PC-3 (cell line): ENCODE measurements at regions not wholly inside any gene's neighbourhood (a gene's known extent, or its start where the extent isn't known, plus 50 kb on each side); places are given as distances from the start of the nearest gene placed in this dataset.

Experiments
- ATAC-seq: fragments of 200-7000 bp; cut with Tn5 transposase; 2 replicates; pipeline ENCODE4 v1.9.1; 2020; ENCODE audit warnings: mild to moderate bottlenecking, moderate library complexity
- BruUV-seq: library from RNA; stranded (reverse); fragments of 400-500 nt; replicated peaks from 2 replicates; lab custom pipeline; 2021; lab: Mats Ljungman, UMichigan
- CTCF ChIA-PET: fragments of 300-600 bp; sonication (Branson Sonifier 250); formaldehyde crosslinking; loops from one replicate; lab custom pipeline; 2022; ENCODE audit warnings: antibody characterized with exemption; lab: Charles Lee
- POLR2A ChIA-PET: fragments of 300-600 bp; sonication (Branson Sonifier 250); formaldehyde crosslinking; loops from one replicate; lab custom pipeline; 2022; ENCODE audit warnings: antibody characterized with exemption; ENCODE audit not compliant: unreplicated experiment; lab: Charles Lee
- DNase-seq: peaks from one replicate; pipeline ENCODE4 v3.0.0-alpha.2; 2015
- H2AFZ ChIP-seq: fragments of 300-600 bp; sonication (generic); 2 replicates; pipeline ENCODE4 v1.6.0; 2016; ENCODE audit warnings: antibody characterized with exemption, low read length
- H3F3A ChIP-seq: fragments of 300-600 bp; sonication (generic); one replicate; pipeline ENCODE4 v1.6.0; 2017; ENCODE audit warnings: antibody characterized with exemption, low read length, control low read depth, mild to moderate bottlenecking; ENCODE audit not compliant: unreplicated experiment
- H3K27ac ChIP-seq: fragments of 300-600 bp; sonication (generic); 2 replicates; pipeline ENCODE4 v1.5.1; 2016; ENCODE audit warnings: mild to moderate bottlenecking, low read length
- H3K27me3 ChIP-seq: fragments of 300-600 bp; sonication (generic); 2 replicates; pipeline ENCODE4 v1.6.1; 2016; ENCODE audit warnings: low read length, mixed read lengths
- H3K36me3 ChIP-seq: fragments of 300-600 bp; sonication (generic); 2 replicates; pipeline ENCODE4 v1.6.1; 2016; ENCODE audit warnings: low read depth, mixed run types, low read length, mixed read lengths
- H3K4me1 ChIP-seq: fragments of 300-600 bp; sonication (generic); 2 replicates; pipeline ENCODE4 v1.5.1; 2016; ENCODE audit warnings: low read length; ENCODE audit not compliant: insufficient read depth
- H3K4me2 ChIP-seq: fragments of 300-600 bp; sonication (generic); 2 replicates; pipeline ENCODE4 v1.6.0; 2016; ENCODE audit warnings: low read length
- H3K4me3 ChIP-seq: fragments of 300-600 bp; sonication (generic); 2 replicates; pipeline ENCODE4 v1.5.1; 2016; ENCODE audit warnings: mild to moderate bottlenecking, low read length, mixed read lengths
- H3K79me2 ChIP-seq: fragments of 300-600 bp; sonication (generic); 2 replicates; pipeline ENCODE4 v1.6.1; 2017; ENCODE audit warnings: low read length, mixed read lengths
- H3K9ac ChIP-seq: fragments of 300-600 bp; sonication (generic); 2 replicates; pipeline ENCODE4 v1.6.0; 2016; ENCODE audit warnings: mild to moderate bottlenecking, low read length
- H3K9me2 ChIP-seq: fragments of 300-600 bp; sonication (generic); replicated peaks from 2 replicates; pipeline ENCODE4 v1.6.1; 2016; ENCODE audit warnings: mixed run types, low read length, mixed read lengths
- H3K9me3 ChIP-seq: fragments of 300-600 bp; sonication (generic); 2 replicates; pipeline ENCODE4 v1.6.1; 2016; ENCODE audit warnings: low read length, mixed read lengths
- H4K20me1 ChIP-seq: fragments of 300-600 bp; sonication (generic); 2 replicates; pipeline ENCODE4 v1.6.1; 2016; ENCODE audit warnings: low read length, mixed read lengths
- EZH2 ChIP-seq: fragments of 300-600 bp; sonication (generic); IDR thresholded peaks from one replicate; pipeline ENCODE4 v1.6.1; 2017; ENCODE audit warnings: antibody characterized with exemption, mild to moderate bottlenecking, low read length; ENCODE audit not compliant: unreplicated experiment
- EZH2phosphoT487 ChIP-seq: fragments of 300-600 bp; sonication (generic); IDR thresholded peaks from 2 replicates; pipeline ENCODE4 v1.6.1; 2018; ENCODE audit warnings: mild to moderate bottlenecking, antibody characterized with exemption, low read length, borderline replicate concordance
- intact Hi-C: fragments of 100-400 bp; cut with micrococcal nuclease; formaldehyde crosslinking; loops from 2 replicates; pipeline ENCODE4 v1.9.0; 2023
- TF ChIP-seq, protein P1 (sequence below): fragments of 300-600 bp; sonication (generic); conservative IDR thresholded peaks from 2 replicates; pipeline ENCODE4 v1.5.1; 2017; ENCODE audit warnings: antibody characterized with exemption, low read depth, mild to moderate bottlenecking, low read length

DNA sequence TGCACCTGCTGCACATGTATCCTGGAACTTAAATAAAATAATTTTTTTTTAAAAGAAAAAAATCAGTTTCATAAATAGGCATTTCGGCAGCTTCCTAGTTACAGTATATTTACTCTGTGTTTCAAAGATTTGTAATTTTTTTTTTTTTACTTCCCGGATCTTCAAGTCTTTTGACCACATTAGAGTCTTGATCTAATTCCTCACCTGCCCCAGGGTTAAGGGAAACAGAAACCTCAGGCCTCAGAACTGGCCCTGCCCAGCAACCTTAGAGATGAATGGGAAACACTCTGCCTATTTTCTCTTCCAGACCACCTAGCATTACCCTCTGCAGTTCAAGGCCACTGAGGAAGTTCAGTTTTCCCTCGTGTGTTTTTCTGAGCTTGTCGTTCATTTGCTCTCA, 304.0 kb downstream of the MAF start:
- Histone ChIP-seq H3K4me1 (no peaks in the 10 kb centered on the region), H3K79me2 (no peaks in the 10 kb centered on the region), H2AFZ (no peak overlapping the region), H3F3A (no peaks in the 10 kb centered on the region), H3K9me2 (no peaks in the 10 kb centered on the region), H3K4me3 (no peak overlapping the region), H3K9ac (no peak overlapping the region), H3K27ac (no peak overlapping the region), H4K20me1 (no peaks in the 10 kb centered on the region), H3K36me3 (no peaks in the 10 kb centered on the region), H3K9me3 (no peaks in the 10 kb centered on the region), H3K4me2 (no peak overlapping the region), H3K27me3 (no peaks in the 10 kb centered on the region)
- ChIA-PET CTCF (no interaction called here), POLR2A (no interaction called here)
- no TSS peak for BruUV-seq
- no peak for TF ChIP-seq EZH2phosphoT487
- TF ChIP-seq, protein P1, sequence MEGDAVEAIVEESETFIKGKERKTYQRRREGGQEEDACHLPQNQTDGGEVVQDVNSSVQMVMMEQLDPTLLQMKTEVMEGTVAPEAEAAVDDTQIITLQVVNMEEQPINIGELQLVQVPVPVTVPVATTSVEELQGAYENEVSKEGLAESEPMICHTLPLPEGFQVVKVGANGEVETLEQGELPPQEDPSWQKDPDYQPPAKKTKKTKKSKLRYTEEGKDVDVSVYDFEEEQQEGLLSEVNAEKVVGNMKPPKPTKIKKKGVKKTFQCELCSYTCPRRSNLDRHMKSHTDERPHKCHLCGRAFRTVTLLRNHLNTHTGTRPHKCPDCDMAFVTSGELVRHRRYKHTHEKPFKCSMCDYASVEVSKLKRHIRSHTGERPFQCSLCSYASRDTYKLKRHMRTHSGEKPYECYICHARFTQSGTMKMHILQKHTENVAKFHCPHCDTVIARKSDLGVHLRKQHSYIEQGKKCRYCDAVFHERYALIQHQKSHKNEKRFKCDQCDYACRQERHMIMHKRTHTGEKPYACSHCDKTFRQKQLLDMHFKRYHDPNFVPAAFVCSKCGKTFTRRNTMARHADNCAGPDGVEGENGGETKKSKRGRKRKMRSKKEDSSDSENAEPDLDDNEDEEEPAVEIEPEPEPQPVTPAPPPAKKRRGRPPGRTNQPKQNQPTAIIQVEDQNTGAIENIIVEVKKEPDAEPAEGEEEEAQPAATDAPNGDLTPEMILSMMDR: no peak
- TF ChIP-seq EZH2: no peak
- intact Hi-C loops: no loop called here
- ATAC-seq (no peak), DNase-seq (no peak)

- H3K27me3 ChIP-seq: no peaks in the 10 kb centered on the region
These were observed 304.8 kb downstream of the MAF start for GRCh38 chr16:79295746-79296145.

DNA sequence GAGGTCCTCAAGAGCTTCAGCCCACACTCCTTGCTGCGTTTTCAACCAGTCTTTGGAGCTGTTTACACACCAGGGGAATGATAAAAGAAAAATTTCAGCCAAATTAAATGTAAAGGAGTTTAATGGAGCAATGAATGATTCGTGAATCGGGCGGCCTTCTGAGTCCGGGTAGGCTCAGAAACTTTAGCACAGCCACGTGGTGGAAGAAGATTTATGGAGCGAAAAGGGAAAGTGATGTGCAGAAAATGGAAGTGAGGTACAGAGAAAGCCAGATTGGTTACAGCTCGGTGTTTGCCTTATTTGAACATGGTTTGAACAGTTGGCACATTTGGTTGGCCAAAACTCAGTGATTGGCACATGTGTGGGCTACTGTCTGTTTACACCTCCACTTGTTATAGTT, 305.4 kb downstream of the MAF start:
- H2AFZ ChIP-seq: no peak overlapping the region
- no peak for DNase-seq
- no peak for TF ChIP-seq EZH2
- TF ChIP-seq, protein P1: no peak
- TF ChIP-seq EZH2phosphoT487: no peak
- no peak overlapping the region for H3K4me3 ChIP-seq
- no peak overlapping the region for H3K27ac ChIP-seq
- H3K4me1 ChIP-seq: no peaks in the 10 kb centered on the region
- H3K27me3 ChIP-seq: no peaks in the 10 kb centered on the region
- no peak overlapping the region for H3K4me2 ChIP-seq
- no peak overlapping the region for H3K9ac ChIP-seq
- intact Hi-C loops: no loop called here
- no peaks in the 10 kb centered on the region for H3K36me3 ChIP-seq
- no peak for ATAC-seq
- ChIA-PET CTCF (no interaction called here), POLR2A (no interaction called here)
- no peaks in the 10 kb centered on the region for H3K9me2 ChIP-seq
- no peaks in the 10 kb centered on the region for H4K20me1 ChIP-seq
- no peaks in the 10 kb centered on the region for H3K79me2 ChIP-seq
- no peaks in the 10 kb centered on the region for H3K9me3 ChIP-seq
- no TSS peak for BruUV-seq
- no peaks in the 10 kb centered on the region for H3F3A ChIP-seq

More at GRCh38 chr16:79295746-79296145, 304.8 kb downstream of the MAF start:
- Histone ChIP-seq H3K4me3 (no peak overlapping the region), H3K4me1 (no peaks in the 10 kb centered on the region), H3K79me2 (no peaks in the 10 kb centered on the region), H3K9me3 (no peaks in the 10 kb centered on the region), H4K20me1 (no peaks in the 10 kb centered on the region), H3K36me3 (no peaks in the 10 kb centered on the region), H3K9ac (no peak overlapping the region), H3F3A (no peaks in the 10 kb centered on the region), H3K9me2 (no peaks in the 10 kb centered on the region), H3K27ac (no peak overlapping the region), H3K4me2 (no peak overlapping the region), H2AFZ (no peak overlapping the region)
- ChIA-PET POLR2A (no interaction called here), CTCF (no interaction called here)
- no peak for ATAC-seq
- no peak for DNase-seq
- TF ChIP-seq EZH2 (no peak), EZH2phosphoT487 (no peak)
- TF ChIP-seq, protein P1: no peak
- intact Hi-C loops: no loop called here
- BruUV-seq: no TSS peak
